ENCODE measurements at regions not wholly inside any gene's neighbourhood (a gene's known extent, or its start where the extent isn't known, plus 50 kb on each side); places are given as distances from the start of the nearest gene placed in this dataset.
A peak's percentile ranks its signal among the peaks of the same experiment; 100 is the strongest.
"Not testable (repeated sequence)": the region's sequence is repeated elsewhere in the genome, so short reads cannot be mapped to it uniquely, and the experiment has no call there.

GRCh38 chr20:50345712-50346373 is 155.2 kb downstream of the CEBPB start:
- no peak for DNase-seq

GRCh38 chr20:50346374-50347283 is 156.0 kb downstream of the CEBPB start:
- peak; percentile 88 for DNase-seq

- DNase-seq = no peak
Measured at GRCh38 chr20:50347284-50348063, 156.8 kb downstream of the CEBPB start.

- no peak for DNase-seq
Measured at GRCh38 chr20:50348096-50348495, 157.5 kb downstream of the CEBPB start.

GRCh38 chr20:50350510-50351249 is 159.5 kb upstream of the PTPN1 start:
- no peak for DNase-seq

- no peak for DNase-seq
Measured at GRCh38 chr20:50351541-50351940, 158.6 kb upstream of the PTPN1 start.

GRCh38 chr20:50353289-50353961 is 156.8 kb upstream of the PTPN1 start:
- no peak for DNase-seq

GRCh38 chr20:50354721-50355589 is 155.2 kb upstream of the PTPN1 start:
- DNase-seq = no peak

GRCh38 chr20:50355590-50356524 is 154.3 kb upstream of the PTPN1 start:
- no peak for DNase-seq

- no peak for DNase-seq
Measured at GRCh38 chr20:50356525-50356885, 153.7 kb upstream of the PTPN1 start.

GRCh38 chr20:50356962-50357782 is 153.0 kb upstream of the PTPN1 start:
- no peak for DNase-seq

GRCh38 chr20:50357783-50358161 is 152.4 kb upstream of the PTPN1 start:
- DNase-seq = no peak

GRCh38 chr20:50358166-50358565 is 152.0 kb upstream of the PTPN1 start:
- DNase-seq = no peak

GRCh38 chr20:50358971-50359370 is 151.2 kb upstream of the PTPN1 start:
- no peak for DNase-seq

GRCh38 chr20:50359607-50360217 is 150.5 kb upstream of the PTPN1 start:
- no peak for DNase-seq

- no peak for DNase-seq
Measured at GRCh38 chr20:50360218-50360672, 149.9 kb upstream of the PTPN1 start.

- no peak for DNase-seq
Measured at GRCh38 chr20:50360921-50361320, 149.3 kb upstream of the PTPN1 start.

- DNase-seq = not testable (repeated sequence)
Measured at GRCh38 chr20:50362177-50362576, 148.0 kb upstream of the PTPN1 start.

- DNase-seq = no peak
Measured at GRCh38 chr20:50363027-50363426, 147.2 kb upstream of the PTPN1 start.

Data from NCI-H1105 treated with DMSO at 0.1 percent for 48 hours (cell line).